Fibroblast of skin of right quadriceps (primary cell): ENCODE measurements at regions not wholly inside any gene's neighbourhood (a gene's known extent, or its start where the extent isn't known, plus 50 kb on each side); places are given as distances from the start of the nearest gene placed in this dataset.

Source experiments
- DNase-seq: peaks from one replicate; pipeline ENCODE4 v3.0.0-alpha.2; 2013

GRCh38 chr6:133632206-133632605 is 256.7 kb upstream of the TCF21 start:
- peak; percentile 58 for DNase-seq

- DNase-seq = no peak
Observed at GRCh38 chr6:133632906-133633305, 256.0 kb upstream of the TCF21 start.

- DNase-seq = no peak
Observed at GRCh38 chr6:133634474-133634873, 254.4 kb upstream of the TCF21 start.

- no peak for DNase-seq
Observed at GRCh38 chr6:133635447-133635846, 253.5 kb upstream of the TCF21 start.

- no peak for DNase-seq
Observed at GRCh38 chr6:133637436-133637835, 251.5 kb upstream of the TCF21 start.

- no peak for DNase-seq
Observed at GRCh38 chr6:133637874-133638273, 251.0 kb upstream of the TCF21 start.

GRCh38 chr6:133641104-133641503 is 247.8 kb upstream of the TCF21 start:
- no peak for DNase-seq

GRCh38 chr6:133644548-133644891 is 244.4 kb upstream of the TCF21 start:
- no peak for DNase-seq

- DNase-seq = peak; percentile 72
Observed at GRCh38 chr6:133644892-133645619, 243.9 kb upstream of the TCF21 start.

GRCh38 chr6:133645966-133646740 is 242.8 kb upstream of the TCF21 start:
- DNase-seq = peak; percentile 81

- DNase-seq = no peak
Observed at GRCh38 chr6:133648581-133648980, 240.3 kb upstream of the TCF21 start.

GRCh38 chr6:133671376-133671775 is 217.5 kb upstream of the TCF21 start:
- peak; percentile 37 for DNase-seq

GRCh38 chr6:133673056-133673455 is 215.9 kb upstream of the TCF21 start:
- no peak for DNase-seq

GRCh38 chr6:133674661-133675060 is 214.3 kb upstream of the TCF21 start:
- no peak for DNase-seq

GRCh38 chr6:133680994-133681393 is 207.9 kb upstream of the TCF21 start:
- DNase-seq = no peak

- DNase-seq = no peak
Observed at GRCh38 chr6:133681891-133682290, 207.0 kb upstream of the TCF21 start.

- peak; percentile 18 for DNase-seq
Observed at GRCh38 chr6:133682506-133683307, 206.2 kb upstream of the TCF21 start.

- peak; percentile 9 for DNase-seq
Observed at GRCh38 chr6:133683308-133683580, 205.7 kb upstream of the TCF21 start.

GRCh38 chr6:133683606-133684005 is 205.3 kb upstream of the TCF21 start:
- DNase-seq = no peak

GRCh38 chr6:133688705-133689492 is 200.0 kb upstream of the TCF21 start:
- no peak for DNase-seq

GRCh38 chr6:133689863-133690262 is 199.1 kb upstream of the TCF21 start:
- no peak for DNase-seq

GRCh38 chr6:133693565-133693964 is 195.3 kb upstream of the TCF21 start:
- DNase-seq = no peak

GRCh38 chr6:133697185-133697584 is 191.7 kb upstream of the TCF21 start:
- no peak for DNase-seq
